ENCODE measurements at regions not wholly inside any gene's neighbourhood (a gene's known extent, or its start where the extent isn't known, plus 50 kb on each side); places are given as distances from the start of the nearest gene placed in this dataset.

GRCh38 chr3:10725846-10726245 lies 90.2 kb upstream of the SLC6A11 start:
- TF ChIP-seq CTCF (IDR thresholded peaks at IDR 0.05) = no peak
- no peak for TF ChIP-seq POLR2AphosphoS5 (IDR thresholded peaks at IDR 0.05; ENCODE audit: low read depth, low read length)
- TF ChIP-seq REST (IDR thresholded peaks at IDR 0.05; ENCODE audit: insufficient read depth in 1 of 2, low read depth in 2 of 2, low read length in 1 of 2) = no peak
- no peak for TF ChIP-seq SIN3A (IDR thresholded peaks at IDR 0.05; ENCODE audit: borderline replicate concordance, insufficient read depth, low read depth, low read length)
- no peak for TF ChIP-seq TCF7L2 (IDR thresholded peaks at IDR 0.05; ENCODE audit: low read depth, low read length)
